GM10266 (cell line): ENCODE measurements at regions not wholly inside any gene's neighbourhood (a gene's known extent, or its start where the extent isn't known, plus 50 kb on each side); places are given as distances from the start of the nearest gene placed in this dataset.

Experiments
- DNase-seq: peaks from one replicate; pipeline ENCODE4 v3.0.0; 2012; ENCODE audit errors: extremely low spot score
- CTCF ChIP-seq: IDR thresholded peaks from 2 replicates; pipeline ENCODE4 v1.5.1; 2012; ENCODE audit warnings: mild to moderate bottlenecking, low read depth; ENCODE audit not compliant: control insufficient read depth, insufficient read depth; ENCODE audit errors: missing control alignments

GRCh38 chr22:48053486-48053885, 1291.0 kb downstream of the TBC1D22A start:
- DNase-seq: no peak
- TF ChIP-seq CTCF: no peak

DNA sequence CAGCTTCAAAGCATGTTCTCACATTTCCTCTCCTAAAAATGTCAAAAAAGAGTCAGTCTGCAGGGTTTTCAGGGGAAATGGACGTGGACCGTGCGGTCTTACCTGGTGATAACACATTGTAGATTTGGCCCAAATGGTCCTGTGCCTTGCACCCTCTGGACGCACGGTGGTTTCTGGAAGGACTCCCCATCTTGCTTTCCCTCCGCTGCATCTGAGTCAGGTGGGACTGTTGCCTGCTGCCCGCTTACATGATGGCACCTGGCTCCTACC, 1290.1 kb downstream of the TBC1D22A start:
- no peak for TF ChIP-seq CTCF
- DNase-seq: no peak

GRCh38 chr22:48051796-48052620, 1289.6 kb downstream of the TBC1D22A start:
- TF ChIP-seq CTCF: no peak
- DNase-seq: no peak

DNA sequence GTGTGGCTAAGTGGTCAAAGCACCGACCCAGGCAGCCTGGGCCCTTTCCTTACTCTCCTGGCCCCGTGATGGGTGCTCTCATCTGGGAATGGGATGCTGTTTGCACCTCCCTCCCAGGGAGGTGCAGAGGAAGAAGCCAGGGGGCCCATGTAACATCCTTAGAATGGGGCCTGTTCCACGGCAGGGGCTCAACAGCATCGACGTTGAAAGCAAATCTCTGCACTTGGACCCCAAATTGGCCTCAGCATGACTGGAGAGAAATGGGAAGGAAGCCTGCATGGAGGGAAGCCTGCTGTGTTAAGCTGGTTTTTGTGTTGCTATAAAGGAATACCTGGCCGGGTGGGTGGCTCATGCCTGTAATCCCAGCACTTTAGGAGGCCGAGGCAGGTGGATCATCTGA, 1288.4 kb downstream of the TBC1D22A start:
- TF ChIP-seq CTCF: no peak
- no peak for DNase-seq

GRCh38 chr22:48049116-48049515, 1286.7 kb downstream of the TBC1D22A start:
- DNase-seq: no peak
- TF ChIP-seq CTCF: no peak

DNA sequence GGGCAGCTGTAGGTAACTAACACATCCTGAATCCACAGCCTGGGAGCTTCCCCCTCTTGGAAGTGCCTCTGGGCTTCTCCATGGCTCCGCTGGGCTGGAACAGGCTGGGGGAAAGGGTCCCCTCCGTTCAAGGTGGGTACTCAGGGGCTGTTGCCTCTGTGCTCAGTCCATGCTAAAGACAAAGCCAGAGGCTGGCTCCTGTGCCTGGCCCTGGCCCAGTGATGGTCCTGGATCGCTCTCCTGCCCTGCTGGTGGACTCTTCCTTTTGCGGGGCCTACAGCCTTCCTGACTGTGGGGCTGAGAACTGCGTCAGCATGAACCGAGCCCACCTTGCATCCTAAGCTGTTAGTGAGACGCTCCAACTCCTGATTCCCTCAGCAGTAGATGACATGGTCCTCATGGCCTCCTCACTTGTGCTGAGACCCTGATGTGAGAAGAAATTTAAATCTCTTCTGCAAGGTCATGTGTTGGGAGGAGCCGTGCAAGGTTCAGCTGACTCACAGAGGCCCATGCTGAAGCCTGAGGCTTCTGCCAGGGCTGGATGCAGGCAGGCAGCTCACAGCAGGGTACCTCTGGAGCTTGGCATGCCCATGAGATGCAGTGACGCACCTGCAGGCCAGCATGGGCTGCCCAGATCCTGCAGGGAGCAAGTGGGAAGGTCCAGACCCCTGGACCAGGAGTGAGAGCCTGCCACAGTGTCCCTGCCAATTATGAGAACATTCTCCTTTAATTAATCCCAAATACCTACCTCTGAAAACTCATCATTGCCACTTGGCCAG, 1285.5 kb downstream of the TBC1D22A start:
- DNase-seq: no peak
- TF ChIP-seq CTCF: no peak

GRCh38 chr22:48045369-48045768, 1282.9 kb downstream of the TBC1D22A start:
- no peak for TF ChIP-seq CTCF
- DNase-seq: peak; percentile 17
